HEK293T (cell line): ENCODE measurements at regions not wholly inside any gene's neighbourhood (a gene's known extent, or its start where the extent isn't known, plus 50 kb on each side); places are given as distances from the start of the nearest gene placed in this dataset.

Experiments
- BHLHE40 ChIP-seq: fragments of 450-650 bp; IDR thresholded peaks from 2 replicates; pipeline ENCODE4 v1.6.1; 2016; ENCODE audit warnings: mild to moderate bottlenecking, moderate library complexity, borderline replicate concordance
- HDGF ChIP-seq: fragments of 450-650 bp; IDR thresholded peaks from 2 replicates; pipeline ENCODE4 v1.6.1; 2017; ENCODE audit warnings: antibody characterized with exemption, borderline replicate concordance
- PKNOX1 ChIP-seq: fragments of 450-650 bp; IDR thresholded peaks from 2 replicates; pipeline ENCODE4 v1.6.1; 2016
- SP1 ChIP-seq: fragments of 450-650 bp; IDR thresholded peaks from 2 replicates; pipeline ENCODE4 v1.6.1; 2017
- SUZ12 ChIP-seq: fragments of 450-650 bp; IDR thresholded peaks from 2 replicates; pipeline ENCODE4 v1.6.1; 2016; ENCODE audit warnings: mild to moderate bottlenecking
- ZNF384 ChIP-seq: fragments of 450-650 bp; IDR thresholded peaks from 2 replicates; pipeline ENCODE4 v1.6.1; 2016

DNA sequence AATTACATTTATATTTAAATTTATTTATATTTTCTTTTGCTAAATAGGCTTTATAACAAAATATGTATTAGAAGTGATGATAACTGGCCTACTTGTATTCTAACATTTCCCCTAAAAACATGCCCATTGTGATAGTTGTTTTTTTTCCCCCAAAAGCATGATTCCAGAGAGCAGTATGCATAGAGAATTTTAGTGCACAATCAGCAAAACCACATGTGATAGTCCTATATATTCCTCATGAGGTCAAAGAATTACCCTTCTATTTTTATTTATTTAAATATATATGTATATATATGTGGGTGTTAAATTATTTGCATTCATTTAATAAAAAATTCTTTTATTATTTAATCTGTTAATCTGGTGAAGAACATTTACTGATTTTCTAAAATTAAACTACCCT lies 78.2 kb upstream of the TLL1 start:
- TF ChIP-seq ZNF384 (no peak), HDGF (no peak), BHLHE40 (no peak), SP1 (no peak), PKNOX1 (no peak), SUZ12 (no peak)
